ENCODE measurements at regions not wholly inside any gene's neighbourhood (a gene's known extent, or its start where the extent isn't known, plus 50 kb on each side); places are given as distances from the start of the nearest gene placed in this dataset.
"Not testable (repeated sequence)": the region's sequence is repeated elsewhere in the genome, so short reads cannot be mapped to it uniquely, and the experiment has no call there.

GRCh38 chr5:173423452-173424117 is 95.4 kb upstream of the STC2 start:
- DNase-seq (ENCODE audit: low spot score): no peak

GRCh38 chr5:173420108-173420507 is 91.9 kb upstream of the STC2 start:
- DNase-seq (ENCODE audit: low spot score): no peak

GRCh38 chr5:173413471-173413982 is 85.3 kb upstream of the STC2 start:
- no peak for DNase-seq (ENCODE audit: low spot score)

GRCh38 chr5:173412566-173412965 is 84.4 kb upstream of the STC2 start:
- no peak for DNase-seq (ENCODE audit: low spot score)

GRCh38 chr5:173411791-173412555 is 83.8 kb upstream of the STC2 start:
- no peak for DNase-seq (ENCODE audit: low spot score)

- no peak for DNase-seq (ENCODE audit: low spot score)
Measured at GRCh38 chr5:173410459-173411233, 82.4 kb upstream of the STC2 start.

GRCh38 chr5:173408946-173409345 is 80.7 kb upstream of the STC2 start:
- no peak for DNase-seq (ENCODE audit: low spot score)

- no peak for DNase-seq (ENCODE audit: low spot score)
Measured at GRCh38 chr5:173399851-173400250, 71.6 kb upstream of the STC2 start.

GRCh38 chr5:173397516-173397915 is 69.3 kb upstream of the STC2 start:
- no peak for DNase-seq (ENCODE audit: low spot score)

- DNase-seq (ENCODE audit: low spot score): peak; percentile 42
Measured at GRCh38 chr5:173396311-173396993, 68.2 kb upstream of the STC2 start.

- no peak for DNase-seq (ENCODE audit: low spot score)
Measured at GRCh38 chr5:173395933-173396308, 67.7 kb upstream of the STC2 start.

- DNase-seq (ENCODE audit: low spot score): no peak
Measured at GRCh38 chr5:173395257-173395932, 67.2 kb upstream of the STC2 start.

- DNase-seq (ENCODE audit: low spot score): no peak
Measured at GRCh38 chr5:173394701-173395100, 66.5 kb upstream of the STC2 start.

GRCh38 chr5:173392172-173392571 is 64.0 kb upstream of the STC2 start:
- no peak for DNase-seq (ENCODE audit: low spot score)

- DNase-seq (ENCODE audit: low spot score): no peak
Measured at GRCh38 chr5:173391031-173391430, 62.8 kb upstream of the STC2 start.

- not testable (repeated sequence) for DNase-seq (ENCODE audit: low spot score)
Measured at GRCh38 chr5:173387293-173387692, 59.1 kb upstream of the STC2 start.

- DNase-seq (ENCODE audit: low spot score): no peak
Measured at GRCh38 chr5:173385832-173386360, 57.7 kb upstream of the STC2 start.

GRCh38 chr5:173383711-173384110 is 55.5 kb upstream of the STC2 start:
- DNase-seq (ENCODE audit: low spot score): no peak

- no peak for DNase-seq (ENCODE audit: low spot score)
Measured at GRCh38 chr5:173378727-173379126, 50.5 kb upstream of the STC2 start.

Data from D341Med (cell line).